ENCODE measurements at regions not wholly inside any gene's neighbourhood (a gene's known extent, or its start where the extent isn't known, plus 50 kb on each side); places are given as distances from the start of the nearest gene placed in this dataset.

- no peak for TF ChIP-seq YY1 (IDR thresholded peaks at IDR 0.05; ENCODE audit: insufficient read depth, insufficient read length)
- no peak for TF ChIP-seq SUZ12 (IDR thresholded peaks at IDR 0.05; ENCODE audit: extremely low read depth, insufficient read depth, insufficient read length)
- no peak for TF ChIP-seq ZNF274 (IDR thresholded peaks at IDR 0.05; ENCODE audit: low read depth, low read length)
Measured at GRCh38 chr4:3834186-3834662, 68.0 kb downstream of the ADRA2C start.

All from NT2/D1 (cell line).